Liver (tissue), 8 donors: ENCODE measurements at regions not wholly inside any gene's neighbourhood (a gene's known extent, or its start where the extent isn't known, plus 50 kb on each side); places are given as distances from the start of the nearest gene placed in this dataset.

Experiments
- DNase-seq: peaks from one replicate; pipeline ENCODE4 v3.0.0-alpha.2; 2017; ENCODE audit warnings: low spot score
- H3K27ac ChIP-seq, 2 donors: one replicate each; pipeline ENCODE4 v1.7.0; 2013; ENCODE audit warnings: inconsistent platforms in 2 of 2, low read length in 2 of 2, control low read depth in 1 of 2, low read depth in 1 of 2, mild to moderate bottlenecking in 1 of 2
- H3K27me3 ChIP-seq, 4 donors: one replicate each; pipeline versions ENCODE4 v1.6.1 to v1.7.0; 2013; ENCODE audit warnings: low read length in 3 of 4, inconsistent platforms in 1 of 4, mild to moderate bottlenecking in 1 of 4, moderate library complexity in 1 of 4; ENCODE audit not compliant: control insufficient read depth in 4 of 4, insufficient read depth in 4 of 4
- H3K36me3 ChIP-seq, 4 donors: one replicate each; pipeline versions ENCODE4 v1.6.1 to v1.7.0; 2013; ENCODE audit warnings: low read length in 3 of 4, mild to moderate bottlenecking in 3 of 4, low read depth in 1 of 4, moderate library complexity in 1 of 4; ENCODE audit not compliant: control insufficient read depth in 4 of 4, insufficient read depth in 3 of 4
- H3K4me1 ChIP-seq, 4 donors: one replicate each; pipeline versions ENCODE4 v1.6.1 to v1.7.0; 2013; ENCODE audit warnings: low read length in 3 of 4, mild to moderate bottlenecking in 3 of 4, moderate library complexity in 1 of 4; ENCODE audit not compliant: control insufficient read depth in 4 of 4, insufficient read depth in 4 of 4
- H3K4me3 ChIP-seq, 3 donors: one replicate each; pipeline versions ENCODE4 v1.6.1 to v1.7.0; 2013; ENCODE audit warnings: low read length in 3 of 3, control low read depth in 1 of 3, low read depth in 1 of 3, mild to moderate bottlenecking in 1 of 3
- H3K9ac ChIP-seq, 2 donors: one replicate each; pipeline ENCODE4 v1.7.0; 2013; ENCODE audit warnings: low read length in 2 of 2, mild to moderate bottlenecking in 2 of 2, moderate library complexity in 2 of 2, control low read depth in 1 of 2, low read depth in 1 of 2
- H3K9me3 ChIP-seq, 4 donors: one replicate each; pipeline versions ENCODE4 v1.6.1 to v1.7.0; 2013; ENCODE audit warnings: low read length in 3 of 4; ENCODE audit not compliant: control insufficient read depth in 4 of 4
- ATF3 ChIP-seq: IDR thresholded peaks from 2 replicates; pipeline ENCODE4 v1.6.1; 2016; ENCODE audit warnings: antibody characterized with exemption
- CTCF ChIP-seq: fragments of 150-350 bp; IDR thresholded peaks from 2 replicates; pipeline ENCODE4 v1.5.1; 2017; ENCODE audit warnings: improper control_type of control experiment, low read depth, low read length; ENCODE audit not compliant: missing input control
- EGR1 ChIP-seq, 2 donors: IDR thresholded peaks; 2 replicates each; pipeline ENCODE4 v1.6.1; 2016 to 2018; ENCODE audit warnings: antibody characterized with exemption in 2 of 2, low read depth in 2 of 2
- FOXA1 ChIP-seq: IDR thresholded peaks from 2 replicates; pipeline ENCODE4 v1.6.1; 2016; ENCODE audit warnings: antibody characterized with exemption
- FOXA2 ChIP-seq: IDR thresholded peaks from 2 replicates; pipeline ENCODE4 v1.6.1; 2016; ENCODE audit warnings: antibody characterized with exemption
- GABPA ChIP-seq, 2 donors: IDR thresholded peaks in 1 of 2; conservative IDR thresholded peaks in 1 of 2; 2 replicates each; pipeline ENCODE4 v1.6.1; 2016; ENCODE audit warnings: antibody characterized with exemption in 2 of 2, mild to moderate bottlenecking in 1 of 2, moderate library complexity in 1 of 2
- HNF4A ChIP-seq, 2 donors: conservative IDR thresholded peaks; 2 replicates each; pipeline ENCODE4 v1.6.1; 2016; ENCODE audit warnings: antibody characterized with exemption in 2 of 2, mild to moderate bottlenecking in 2 of 2
- HNF4G ChIP-seq: IDR thresholded peaks from 2 replicates; pipeline ENCODE4 v1.6.1; 2016; ENCODE audit warnings: antibody characterized with exemption
- JUND ChIP-seq, 2 donors: IDR thresholded peaks; 2 replicates each; pipeline ENCODE4 v1.6.1; 2016; ENCODE audit warnings: antibody characterized with exemption in 2 of 2
- MAX ChIP-seq: IDR thresholded peaks from 2 replicates; pipeline ENCODE4 v1.6.1; 2016; ENCODE audit warnings: antibody characterized with exemption
- NR2F2 ChIP-seq: IDR thresholded peaks from 2 replicates; pipeline ENCODE4 v1.6.1; 2016; ENCODE audit warnings: antibody characterized with exemption
- RAD21 ChIP-seq, 2 donors: IDR thresholded peaks; 2 replicates each; pipeline ENCODE4 v1.6.1; 2016; ENCODE audit warnings: antibody characterized with exemption in 2 of 2, mild to moderate bottlenecking in 2 of 2
- REST ChIP-seq: IDR thresholded peaks from 2 replicates; pipeline ENCODE4 v1.6.1; 2016; ENCODE audit warnings: antibody characterized with exemption, mild to moderate bottlenecking
- RXRA ChIP-seq, 2 donors: IDR thresholded peaks; 2 replicates each; pipeline ENCODE4 v1.6.1; 2017 to 2018; ENCODE audit warnings: antibody characterized with exemption in 2 of 2, mild to moderate bottlenecking in 1 of 2
- SP1 ChIP-seq: IDR thresholded peaks from 2 replicates; pipeline ENCODE4 v1.6.1; 2018; ENCODE audit warnings: antibody characterized with exemption, mild to moderate bottlenecking
- YY1 ChIP-seq: IDR thresholded peaks from 2 replicates; pipeline ENCODE4 v1.6.1; 2016; ENCODE audit warnings: antibody characterized with exemption, mild to moderate bottlenecking
- WGBS: extraction: QIAGEN DNeasy Blood & Tissue Kit; methylation state at CpG from one replicate; pipeline ENCODE4 v1.1.7; 2013; 5-methylcytosine and 5-hydroxymethylcytosine counted together
- donor health status: healthy.
- donor health status: healthy.
- donor health status: healthy.
- donor health status: healthy.
- donor health status: healthy.

- TF ChIP-seq CTCF = no peak
- no peak for TF ChIP-seq JUND (IDR thresholded peaks at IDR 0.05)
- no peak for TF ChIP-seq GABPA (IDR thresholded peaks at IDR 0.05 in 1 of 2, conservative IDR thresholded peaks at IDR 0.05 in 1 of 2)
- no peak for TF ChIP-seq RAD21 (IDR thresholded peaks at IDR 0.05)
These were observed 975.1 kb downstream of the NSUN3 start (continued) for GRCh38 chr3:95037927-95038326.

GRCh38 chr3:95044101-95044500 is 981.2 kb downstream of the NSUN3 start:
- Histone ChIP-seq H3K9ac (no peak overlapping the region), H3K4me1 (no peaks in the 10 kb centered on the region), H3K4me3 (no peak overlapping the region), H3K27me3 (no peaks in the 10 kb centered on the region), H3K36me3 (no peaks in the 10 kb centered on the region), H3K27ac (no peak overlapping the region), H3K9me3 (no peaks in the 10 kb centered on the region)
- TF ChIP-seq MAX (no peak), HNF4G (no peak), NR2F2 (no peak), FOXA2 (no peak), YY1 (no peak), HNF4A (conservative IDR thresholded peaks at IDR 0.05) (no peak)
- DNase-seq = no peak
- WGBS = 68% methylated on average over 2 of the region's 2 CpGs

GRCh38 chr3:95048564-95048963 is 985.7 kb downstream of the NSUN3 start:
- Histone ChIP-seq H3K27ac (no peak overlapping the region), H3K9me3 (no peaks in the 10 kb centered on the region), H3K36me3 (no peaks in the 10 kb centered on the region), H3K4me1 (no peaks in the 10 kb centered on the region), H3K27me3 (no peaks in the 10 kb centered on the region), H3K9ac (no peak overlapping the region), H3K4me3 (no peak overlapping the region)
- TF ChIP-seq YY1 (no peak), HNF4G (no peak), MAX (no peak), NR2F2 (no peak), REST (no peak)
- DNase-seq = no peak

- H3K27me3 ChIP-seq = no peaks in the 10 kb centered on the region
- H3K36me3 ChIP-seq = no peaks in the 10 kb centered on the region
- DNase-seq = no peak
- H3K9me3 ChIP-seq = peaks cover 0 to 2% (median 0%) of the 10 kb centered on the region in 4 donors
- no peaks in the 10 kb centered on the region for H3K4me1 ChIP-seq
- TF ChIP-seq JUND (IDR thresholded peaks at IDR 0.05) (no peak), EGR1 (IDR thresholded peaks at IDR 0.05; ENCODE audit: low read depth in 2 of 2) (no peak), CTCF (no peak), ATF3 (no peak), FOXA1 (no peak), SP1 (no peak), MAX (no peak), RXRA (IDR thresholded peaks at IDR 0.05) (no peak), HNF4G (no peak)
- no peak overlapping the region for H3K4me3 ChIP-seq
- WGBS = 72% methylated on average over 1 of the region's 1 CpG
- H3K27ac ChIP-seq = no peak overlapping the region
- H3K9ac ChIP-seq = no peak overlapping the region
These were observed 987.0 kb downstream of the NSUN3 start for GRCh38 chr3:95049841-95050240.
